ENCODE measurements at regions not wholly inside any gene's neighbourhood (a gene's known extent, or its start where the extent isn't known, plus 50 kb on each side); places are given as distances from the start of the nearest gene placed in this dataset.

GRCh38 chr21:28269173-28269572, 723.5 kb downstream of the LTN1 start:
- Histone ChIP-seq H3K4me1 (ENCODE audit: control insufficient read depth, extremely low read depth, insufficient read depth, low read length) (no peaks in the 10 kb centered on the region), H3K4me3 (ENCODE audit: control insufficient read depth in 2 of 3, extremely low read depth in 1 of 3, insufficient read depth in 2 of 3, low read depth in 1 of 3, low read length in 3 of 3) (no peak overlapping the region), H3K36me3 (ENCODE audit: control insufficient read depth in 2 of 2, extremely low read depth in 1 of 2, insufficient read depth in 2 of 2, low read length in 2 of 2) (no peaks in the 10 kb centered on the region), H3K27ac (ENCODE audit: control insufficient read depth, insufficient read depth, low read length) (no peak overlapping the region), H3K79me2 (ENCODE audit: control insufficient read depth, insufficient read depth, low read length) (no peaks in the 10 kb centered on the region), H3K4me2 (ENCODE audit: control insufficient read depth, extremely low read depth, insufficient read depth, low read depth, low read length) (no peak overlapping the region), H3K9ac (ENCODE audit: control insufficient read depth, extremely low read depth, insufficient read depth, low read length) (no peak overlapping the region), H3K9me1 (ENCODE audit: control insufficient read depth, extremely low read depth, insufficient read depth, low read length) (no peaks in the 10 kb centered on the region), H3K9me3 (ENCODE audit: control insufficient read depth, low read depth, low read length) (no peaks in the 10 kb centered on the region), H2AFZ (ENCODE audit: control insufficient read depth, low read length) (no peak overlapping the region), H3K27me3 (ENCODE audit: control insufficient read depth, extremely low read depth, insufficient read depth, low read length) (no peaks in the 10 kb centered on the region), H4K20me1 (ENCODE audit: control insufficient read depth, extremely low read depth, insufficient read depth, low read length) (no peaks in the 10 kb centered on the region)
- FAIRE-seq (no peak), DNase-seq (ENCODE audit: low read depth, low spot score) (no peak)
- dilution Hi-C loops (cut with MboI; ENCODE audit: extremely low pct_ligation_motif_present, low sequenced_read_pairs), result no loop called here
- no peak for TF ChIP-seq EZH2 (IDR thresholded peaks at IDR 0.05; ENCODE audit: low read length)
- no peak for TF ChIP-seq CTCF (optimal IDR thresholded peaks at IDR 0.05 in 1 of 3, IDR thresholded peaks at IDR 0.05 in 1 of 3, conservative IDR thresholded peaks at IDR 0.05 in 1 of 3; ENCODE audit: extremely low read depth in 1 of 3, insufficient read depth in 2 of 3, low read length in 3 of 3)

GRCh38 chr21:28268685-28269084, 724.0 kb downstream of the LTN1 start:
- Histone ChIP-seq H3K27ac (ENCODE audit: control insufficient read depth, insufficient read depth, low read length) (no peak overlapping the region), H3K36me3 (ENCODE audit: control insufficient read depth in 2 of 2, extremely low read depth in 1 of 2, insufficient read depth in 2 of 2, low read length in 2 of 2) (no peaks in the 10 kb centered on the region), H3K79me2 (ENCODE audit: control insufficient read depth, insufficient read depth, low read length) (no peaks in the 10 kb centered on the region), H3K4me3 (ENCODE audit: control insufficient read depth in 2 of 3, extremely low read depth in 1 of 3, insufficient read depth in 2 of 3, low read depth in 1 of 3, low read length in 3 of 3) (no peak overlapping the region), H3K4me1 (ENCODE audit: control insufficient read depth, extremely low read depth, insufficient read depth, low read length) (no peaks in the 10 kb centered on the region), H3K9me1 (ENCODE audit: control insufficient read depth, extremely low read depth, insufficient read depth, low read length) (no peaks in the 10 kb centered on the region), H3K27me3 (ENCODE audit: control insufficient read depth, extremely low read depth, insufficient read depth, low read length) (no peaks in the 10 kb centered on the region), H4K20me1 (ENCODE audit: control insufficient read depth, extremely low read depth, insufficient read depth, low read length) (no peaks in the 10 kb centered on the region), H3K4me2 (ENCODE audit: control insufficient read depth, extremely low read depth, insufficient read depth, low read depth, low read length) (no peak overlapping the region), H2AFZ (ENCODE audit: control insufficient read depth, low read length) (no peak overlapping the region), H3K9ac (ENCODE audit: control insufficient read depth, extremely low read depth, insufficient read depth, low read length) (no peak overlapping the region), H3K9me3 (ENCODE audit: control insufficient read depth, low read depth, low read length) (no peaks in the 10 kb centered on the region)
- dilution Hi-C loops (cut with MboI; ENCODE audit: extremely low pct_ligation_motif_present, low sequenced_read_pairs), result no loop called here
- DNase-seq (ENCODE audit: low read depth, low spot score), result no peak
- TF ChIP-seq EZH2 (IDR thresholded peaks at IDR 0.05; ENCODE audit: low read length), result no peak
- no peak for TF ChIP-seq CTCF (optimal IDR thresholded peaks at IDR 0.05 in 1 of 3, IDR thresholded peaks at IDR 0.05 in 1 of 3, conservative IDR thresholded peaks at IDR 0.05 in 1 of 3; ENCODE audit: extremely low read depth in 1 of 3, insufficient read depth in 2 of 3, low read length in 3 of 3)
- FAIRE-seq, result no peak
